SJSA1 (cell line): ENCODE measurements at regions not wholly inside any gene's neighbourhood (a gene's known extent, or its start where the extent isn't known, plus 50 kb on each side); places are given as distances from the start of the nearest gene placed in this dataset.

ENCODE experiments used
- DNase-seq, 2 experiments: peaks; one replicate each; pipeline ENCODE4 v3.0.0-alpha.2; 2015 to 2020; ENCODE audit warnings: low spot score in 2 of 2, low read depth in 1 of 2
- H3K27ac ChIP-seq: fragments of 250-450 bp; sonication (Bioruptor Pico); 2 replicates; pipeline ENCODE4 v1.5.1; 2020; ENCODE audit warnings: mild to moderate bottlenecking, moderate library complexity
- H3K27me3 ChIP-seq: fragments of 250-450 bp; sonication (Bioruptor Pico); replicated peaks from 2 replicates; pipeline ENCODE4 v1.5.1; 2020; ENCODE audit warnings: mild to moderate bottlenecking, moderate library complexity
- H3K36me3 ChIP-seq: fragments of 250-450 bp; sonication (Bioruptor Pico); 2 replicates; pipeline ENCODE4 v1.5.1; 2020; ENCODE audit warnings: mild to moderate bottlenecking
- H3K4me1 ChIP-seq: fragments of 250-450 bp; sonication (Bioruptor Pico); replicated peaks from 2 replicates; pipeline ENCODE4 v1.6.1; 2021; ENCODE audit warnings: mild to moderate bottlenecking
- H3K4me3 ChIP-seq: fragments of 250-450 bp; sonication (Bioruptor Pico); 2 replicates; pipeline ENCODE4 v1.5.1; 2020; ENCODE audit warnings: mild to moderate bottlenecking
- H3K9me3 ChIP-seq: fragments of 250-450 bp; sonication (Bioruptor Pico); replicated peaks from 2 replicates; pipeline ENCODE4 v1.5.1; 2020; ENCODE audit warnings: mild to moderate bottlenecking

GRCh38 chr16:27721531-27722181 is 171.7 kb downstream of the KATNIP start:
- DNase-seq, result no peak
- Histone ChIP-seq H3K27me3 (no peaks in the 10 kb centered on the region), H3K27ac (no peak overlapping the region), H3K36me3 (no peaks in the 10 kb centered on the region), H3K4me1 (0 out of 2 replicates have a peak, but pooled peaks cover 1% of the 10 kb centered on the region), H3K9me3 (no peaks in the 10 kb centered on the region), H3K4me3 (no peak overlapping the region)

- Histone ChIP-seq H3K27ac (no peak overlapping the region), H3K4me1 (0 out of 2 replicates have a peak, but pooled peaks cover 3% of the 10 kb centered on the region)
- DNase-seq, result no peak
These were observed 172.3 kb downstream of the KATNIP start for GRCh38 chr16:27722207-27722606.

GRCh38 chr16:27722892-27723450 is 173.0 kb downstream of the KATNIP start:
- 0 out of 2 replicates have a peak, but pooled peaks cover 3% of the 10 kb centered on the region for H3K4me1 ChIP-seq
- H3K4me3 ChIP-seq, result no peak overlapping the region
- no peaks in the 10 kb centered on the region for H3K36me3 ChIP-seq
- no peak for DNase-seq
- H3K27me3 ChIP-seq, result no peaks in the 10 kb centered on the region
- H3K27ac ChIP-seq, result no peak overlapping the region
- no peaks in the 10 kb centered on the region for H3K9me3 ChIP-seq

More at GRCh38 chr16:27722207-27722606, 172.3 kb downstream of the KATNIP start:
- Histone ChIP-seq H3K9me3 (no peaks in the 10 kb centered on the region), H3K4me3 (no peak overlapping the region), H3K36me3 (no peaks in the 10 kb centered on the region), H3K27me3 (no peaks in the 10 kb centered on the region)

- no peak for DNase-seq
- Histone ChIP-seq H3K4me3 (no peak overlapping the region), H3K27me3 (no peaks in the 10 kb centered on the region), H3K4me1 (0 out of 2 replicates have a peak, but pooled peaks cover 3% of the 10 kb centered on the region), H3K27ac (no peak overlapping the region), H3K36me3 (no peaks in the 10 kb centered on the region), H3K9me3 (no peaks in the 10 kb centered on the region)
These were observed 174.0 kb downstream of the KATNIP start for GRCh38 chr16:27723711-27724481.

- H3K4me1 ChIP-seq, result 0 out of 2 replicates have a peak, but pooled peaks cover 3% of the 10 kb centered on the region
- no peaks in the 10 kb centered on the region for H3K27me3 ChIP-seq
- H3K9me3 ChIP-seq, result no peaks in the 10 kb centered on the region
- no peak overlapping the region for H3K4me3 ChIP-seq
- no peaks in the 10 kb centered on the region for H3K36me3 ChIP-seq
- H3K27ac ChIP-seq, result no peak overlapping the region
- DNase-seq, result no peak
These were observed 174.7 kb downstream of the KATNIP start for GRCh38 chr16:27724482-27725235.

- H3K27me3 ChIP-seq, result no peaks in the 10 kb centered on the region
- H3K36me3 ChIP-seq, result no peaks in the 10 kb centered on the region
- H3K4me3 ChIP-seq, result no peak overlapping the region
- no peak for DNase-seq
- H3K27ac ChIP-seq, result no peak overlapping the region
- H3K4me1 ChIP-seq, result 0 out of 2 replicates have a peak, but pooled peaks cover 3% of the 10 kb centered on the region
- H3K9me3 ChIP-seq, result no peaks in the 10 kb centered on the region
These were observed 175.5 kb downstream of the KATNIP start for GRCh38 chr16:27725236-27726000.

GRCh38 chr16:27726621-27727261 is 176.8 kb downstream of the KATNIP start:
- no peak overlapping the region for H3K27ac ChIP-seq
- no peak overlapping the region for H3K4me3 ChIP-seq
- H3K27me3 ChIP-seq, result no peaks in the 10 kb centered on the region
- no peak for DNase-seq
- 0 out of 2 replicates have a peak, but pooled peaks cover 3% of the 10 kb centered on the region for H3K4me1 ChIP-seq
- no peaks in the 10 kb centered on the region for H3K36me3 ChIP-seq
- no peaks in the 10 kb centered on the region for H3K9me3 ChIP-seq

DNA sequence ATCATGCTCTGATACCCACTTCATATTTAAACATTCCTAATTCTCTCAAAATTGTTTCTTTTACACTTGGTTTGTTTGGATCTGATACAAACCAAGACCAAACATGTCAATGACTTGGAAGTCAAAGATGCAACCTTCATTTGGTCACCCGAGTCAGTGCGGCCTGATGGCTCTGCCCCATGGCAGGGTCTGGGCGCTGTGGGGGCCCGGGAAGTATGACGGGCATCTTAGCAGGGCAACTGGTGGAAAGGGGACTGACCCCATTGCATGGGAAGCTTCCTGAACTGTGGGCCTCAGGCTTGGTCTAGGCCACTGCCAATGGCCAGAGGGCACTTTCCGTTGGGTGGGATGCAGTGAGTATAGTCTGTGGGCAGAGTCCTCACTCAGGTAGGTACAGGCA is 178.0 kb downstream of the KATNIP start:
- no peaks in the 10 kb centered on the region for H3K36me3 ChIP-seq

DNA sequence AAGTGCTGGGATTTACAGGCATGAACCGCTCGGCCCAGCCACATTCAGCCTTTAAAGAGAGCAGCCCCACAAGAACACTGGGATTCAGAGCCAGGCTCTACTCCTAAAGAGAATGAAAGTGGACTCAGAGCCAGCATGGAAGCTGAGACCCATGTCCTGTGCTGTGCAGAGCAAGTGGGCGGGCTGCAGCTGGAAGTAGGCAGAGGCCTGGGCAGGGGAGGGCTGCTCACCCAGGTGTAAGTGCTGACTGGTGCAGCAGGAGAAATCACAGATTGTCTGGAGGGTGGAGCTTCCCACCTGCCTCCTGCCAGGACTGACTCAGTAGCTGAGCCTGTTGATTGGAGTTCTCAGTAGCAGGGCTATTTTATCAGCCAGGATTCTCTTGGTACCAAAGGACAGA is 178.7 kb downstream of the KATNIP start:
- no peaks in the 10 kb centered on the region for H3K9me3 ChIP-seq
- no peaks in the 10 kb centered on the region for H3K27me3 ChIP-seq
- no peaks in the 10 kb centered on the region for H3K36me3 ChIP-seq
- no peak for DNase-seq
- H3K27ac ChIP-seq, result no peak overlapping the region
- H3K4me1 ChIP-seq, result 0 out of 2 replicates have a peak, but pooled peaks cover 3% of the 10 kb centered on the region
- no peak overlapping the region for H3K4me3 ChIP-seq

More for the DNA sequence above, 178.0 kb downstream of the KATNIP start:
- Histone ChIP-seq H3K4me1 (0 out of 2 replicates have a peak, but pooled peaks cover 3% of the 10 kb centered on the region), H3K4me3 (no peak overlapping the region), H3K9me3 (no peaks in the 10 kb centered on the region), H3K27ac (no peak overlapping the region), H3K27me3 (no peaks in the 10 kb centered on the region)
- no peak for DNase-seq

- Histone ChIP-seq H3K36me3 (no peaks in the 10 kb centered on the region), H3K4me3 (no peak overlapping the region), H3K27ac (no peak overlapping the region), H3K4me1 (0 out of 2 replicates have a peak, but pooled peaks cover 3% of the 10 kb centered on the region), H3K27me3 (no peaks in the 10 kb centered on the region), H3K9me3 (no peaks in the 10 kb centered on the region)
- no peak for DNase-seq
These were observed 179.8 kb downstream of the KATNIP start for GRCh38 chr16:27729516-27730304.

- no peak for DNase-seq
These were observed 180.8 kb downstream of the KATNIP start for GRCh38 chr16:27730661-27731210.

DNA sequence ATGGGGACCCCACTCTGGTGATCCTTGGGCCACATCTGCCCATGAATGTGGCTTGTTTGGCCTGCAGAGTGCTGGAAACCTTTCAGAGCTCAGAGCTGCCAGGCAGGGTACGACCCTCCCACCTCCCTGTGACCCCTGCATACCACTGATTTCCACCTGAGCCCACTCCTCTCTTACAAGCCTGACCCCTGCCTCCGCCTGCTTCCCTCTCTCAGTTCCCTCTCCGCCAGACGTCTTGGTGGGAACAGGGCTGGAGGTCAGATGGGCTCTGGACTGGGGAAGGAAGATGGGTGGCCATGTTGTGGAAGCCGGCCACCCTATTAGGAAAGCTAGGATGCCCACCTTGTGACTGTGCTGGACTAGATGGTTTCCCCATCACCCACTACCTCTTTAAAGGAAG is 185.1 kb downstream of the KATNIP start:
- Histone ChIP-seq H3K4me3 (no peak overlapping the region), H3K36me3 (no peaks in the 10 kb centered on the region), H3K27ac (no peak overlapping the region), H3K27me3 (no peaks in the 10 kb centered on the region), H3K4me1 (no peaks in the 10 kb centered on the region), H3K9me3 (no peaks in the 10 kb centered on the region)
- no peak for DNase-seq

More at GRCh38 chr16:27730661-27731210, 180.8 kb downstream of the KATNIP start:
- Histone ChIP-seq H3K4me1 (0 out of 2 replicates have a peak, but pooled peaks cover 3% of the 10 kb centered on the region), H3K27ac (no peak overlapping the region), H3K9me3 (no peaks in the 10 kb centered on the region), H3K4me3 (no peak overlapping the region), H3K36me3 (no peaks in the 10 kb centered on the region), H3K27me3 (no peaks in the 10 kb centered on the region)
